HepG2 (cell line): ENCODE measurements at regions not wholly inside any gene's neighbourhood (a gene's known extent, or its start where the extent isn't known, plus 50 kb on each side); places are given as distances from the start of the nearest gene placed in this dataset.

Experiments used
- ADNP ChIP-seq: sonication (generic); formaldehyde crosslinking; IDR thresholded peaks from 2 replicates; pipeline ENCODE4 v1.4.0; 2020; ENCODE audit warnings: missing genetic modification reagents
- CCAR2 ChIP-seq: fragments of 200-400 bp; formaldehyde crosslinking; optimal IDR thresholded peaks from 2 replicates; pipeline ENCODE3; 2018; ENCODE audit warnings: low read depth, mild to moderate bottlenecking, low read length, moderate library complexity
- ESRRA ChIP-seq: sonication (generic); formaldehyde crosslinking; IDR thresholded peaks from 2 replicates; pipeline ENCODE4 v1.5.1; 2020; ENCODE audit warnings: mild to moderate bottlenecking, low read depth, missing genetic modification reagents
- GTF2F1 ChIP-seq: fragments of 150-350 bp; IDR thresholded peaks from 2 replicates; pipeline ENCODE4 v1.6.1; 2014; ENCODE audit warnings: low read length
- JARID2 ChIP-seq: sonication (generic); formaldehyde crosslinking; IDR thresholded peaks from 2 replicates; pipeline ENCODE4 v1.8.1; 2023; ENCODE audit warnings: missing genetic modification reagents, inconsistent platforms; ENCODE audit not compliant: insufficient replicate concordance
- NFIB ChIP-seq: sonication (generic); formaldehyde crosslinking; IDR thresholded peaks from 2 replicates; pipeline ENCODE4 v1.9.0; 2021; ENCODE audit warnings: missing genetic modification reagents, mild to moderate bottlenecking, borderline replicate concordance
- NR3C1 ChIP-seq: sonication (generic); formaldehyde crosslinking; IDR thresholded peaks from 2 replicates; pipeline ENCODE4 v1.4.0; 2020; ENCODE audit warnings: missing genetic modification reagents
- ONECUT2 ChIP-seq: sonication (generic); formaldehyde crosslinking; IDR thresholded peaks from 2 replicates; pipeline ENCODE4 v1.4.0; 2020; ENCODE audit warnings: missing genetic modification reagents
- SYNCRIP ChIP-seq: fragments of 200-400 bp; formaldehyde crosslinking; IDR thresholded peaks from 2 replicates; pipeline ENCODE4 v1.6.1; 2018; ENCODE audit warnings: mild to moderate bottlenecking, low read depth, low read length; ENCODE audit not compliant: insufficient read depth
- ZNF143 ChIP-seq: sonication (generic); formaldehyde crosslinking; IDR thresholded peaks from 2 replicates; pipeline ENCODE4 v1.4.0; 2020; ENCODE audit warnings: missing genetic modification reagents
- ZNF253 ChIP-seq: sonication (generic); formaldehyde crosslinking; IDR thresholded peaks from 2 replicates; pipeline ENCODE4 v1.8.0; 2022; ENCODE audit warnings: mild to moderate bottlenecking, missing genetic modification reagents, borderline replicate concordance
- ZNF333 ChIP-seq: sonication (generic); formaldehyde crosslinking; IDR thresholded peaks from 2 replicates; pipeline ENCODE4 v1.4.0; 2020; ENCODE audit warnings: mild to moderate bottlenecking, missing genetic modification reagents, borderline replicate concordance
- ZNF577 ChIP-seq: sonication (generic); formaldehyde crosslinking; IDR thresholded peaks from 2 replicates; pipeline ENCODE4 v1.4.0; 2020; ENCODE audit warnings: mild to moderate bottlenecking, low read depth, missing genetic modification reagents, borderline replicate concordance
- ZNF614 ChIP-seq: IDR thresholded peaks from 2 replicates; pipeline ENCODE4 v1.6.1; 2018; ENCODE audit warnings: missing biosample characterization, missing genetic modification reagents, inconsistent platforms, borderline replicate concordance
- TF ChIP-seq, protein P1 (sequence below): sonication (generic); formaldehyde crosslinking; IDR thresholded peaks from 2 replicates; pipeline ENCODE4 v1.4.0; 2020; ENCODE audit warnings: missing genetic modification reagents, mild to moderate bottlenecking, borderline replicate concordance
- TF ChIP-seq, protein P2 (sequence below): sonication (generic); formaldehyde crosslinking; IDR thresholded peaks from 2 replicates; pipeline ENCODE4 v1.8.0; 2022; ENCODE audit warnings: missing genetic modification reagents, low read depth, mild to moderate bottlenecking, borderline replicate concordance
- TF ChIP-seq, protein P3 (sequence below): sonication (generic); formaldehyde crosslinking; IDR thresholded peaks from 2 replicates; pipeline ENCODE4 v1.4.0; 2020; ENCODE audit warnings: missing genetic modification reagents
- TF ChIP-seq, protein P4 (sequence below): sonication (generic); formaldehyde crosslinking; conservative IDR thresholded peaks from 2 replicates; pipeline ENCODE4 v1.4.0; 2020; ENCODE audit warnings: mild to moderate bottlenecking, missing genetic modification reagents, moderate library complexity
- TF ChIP-seq, protein P5 (sequence below): sonication (generic); formaldehyde crosslinking; IDR thresholded peaks from 2 replicates; pipeline ENCODE4 v1.4.0; 2020; ENCODE audit warnings: missing genetic modification reagents

DNA sequence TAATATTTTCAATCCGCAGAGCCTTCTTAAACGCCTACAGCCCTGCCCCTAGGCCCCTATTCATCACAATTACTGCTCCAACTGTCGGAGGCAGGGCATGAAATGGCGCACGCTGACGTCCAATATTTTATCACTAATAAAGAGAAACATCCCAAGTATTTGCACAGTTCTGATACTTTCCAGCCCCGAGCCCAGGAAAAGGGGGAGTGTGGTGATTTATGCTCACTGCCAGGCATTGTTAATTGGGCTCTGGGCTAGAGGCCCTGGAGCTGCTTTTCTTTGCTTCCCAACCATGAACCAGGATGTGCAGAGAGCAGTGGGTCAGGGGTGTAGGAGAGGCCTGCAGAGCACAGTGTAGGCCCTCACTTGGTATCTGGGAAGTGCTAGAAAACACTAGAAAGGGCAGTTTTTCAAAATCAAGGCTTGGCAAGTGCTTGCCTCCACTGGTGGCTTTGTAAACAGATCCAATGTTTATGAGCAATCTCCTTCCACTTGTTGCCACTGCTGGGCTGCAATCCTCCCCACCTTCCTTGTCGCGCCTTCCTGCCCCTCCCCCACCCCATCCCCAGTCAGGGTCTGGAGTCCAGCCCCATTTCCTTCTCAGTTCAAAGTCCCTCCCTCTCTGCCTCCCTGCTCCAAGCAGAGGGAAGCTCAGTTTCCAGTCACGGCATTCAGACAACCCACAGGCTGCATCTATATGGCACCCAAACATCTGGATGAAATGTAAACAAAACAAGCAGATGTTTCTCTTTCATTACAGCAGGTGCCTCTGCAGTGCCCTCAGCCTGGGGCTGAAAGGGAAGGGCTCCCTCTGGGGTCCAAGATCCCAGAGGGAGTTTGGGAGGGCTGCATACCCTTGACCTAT lies 83.9 kb upstream of the PKDCC start (continued):
- TF ChIP-seq JARID2 (CRISPR knock-in tag) (no peak), ESRRA (CRISPR knock-in tag) (no peak), ZNF333 (CRISPR knock-in tag) (no peak), CCAR2 (no peak), GTF2F1 (no peak), ZNF614 (CRISPR knock-in tag) (no peak), NR3C1 (CRISPR knock-in tag) (no peak), ZNF143 (CRISPR knock-in tag) (no peak), ONECUT2 (CRISPR knock-in tag) (no peak), NFIB (CRISPR knock-in tag) (no peak), ADNP (CRISPR knock-in tag) (no peak), SYNCRIP (no peak), ZNF253 (CRISPR knock-in tag) (no peak), ZNF577 (CRISPR knock-in tag) (no peak)
- TF ChIP-seq, protein P1, sequence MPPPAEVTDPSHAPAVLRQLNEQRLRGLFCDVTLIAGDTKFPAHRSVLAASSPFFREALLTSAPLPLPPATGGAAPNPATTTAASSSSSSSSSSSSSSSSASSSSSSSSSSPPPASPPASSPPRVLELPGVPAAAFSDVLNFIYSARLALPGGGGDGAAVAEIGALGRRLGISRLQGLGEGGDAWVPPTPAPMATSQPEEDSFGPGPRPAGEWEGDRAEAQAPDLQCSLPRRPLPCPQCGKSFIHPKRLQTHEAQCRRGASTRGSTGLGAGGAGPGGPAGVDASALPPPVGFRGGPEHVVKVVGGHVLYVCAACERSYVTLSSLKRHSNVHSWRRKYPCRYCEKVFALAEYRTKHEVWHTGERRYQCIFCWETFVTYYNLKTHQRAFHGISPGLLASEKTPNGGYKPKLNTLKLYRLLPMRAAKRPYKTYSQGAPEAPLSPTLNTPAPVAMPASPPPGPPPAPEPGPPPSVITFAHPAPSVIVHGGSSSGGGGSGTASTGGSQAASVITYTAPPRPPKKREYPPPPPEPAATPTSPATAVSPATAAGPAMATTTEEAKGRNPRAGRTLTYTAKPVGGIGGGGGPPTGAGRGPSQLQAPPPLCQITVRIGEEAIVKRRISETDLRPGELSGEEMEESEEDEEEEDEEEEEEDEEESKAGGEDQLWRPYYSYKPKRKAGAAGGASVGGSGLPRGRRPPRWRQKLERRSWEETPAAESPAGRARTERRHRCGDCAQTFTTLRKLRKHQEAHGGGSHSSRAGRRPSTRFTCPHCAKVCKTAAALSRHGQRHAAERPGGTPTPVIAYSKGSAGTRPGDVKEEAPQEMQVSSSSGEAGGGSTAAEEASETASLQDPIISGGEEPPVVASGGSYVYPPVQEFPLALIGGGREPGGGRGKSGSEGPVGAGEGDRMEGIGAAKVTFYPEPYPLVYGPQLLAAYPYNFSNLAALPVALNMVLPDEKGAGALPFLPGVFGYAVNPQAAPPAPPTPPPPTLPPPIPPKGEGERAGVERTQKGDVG: no peak
- TF ChIP-seq, protein P2, sequence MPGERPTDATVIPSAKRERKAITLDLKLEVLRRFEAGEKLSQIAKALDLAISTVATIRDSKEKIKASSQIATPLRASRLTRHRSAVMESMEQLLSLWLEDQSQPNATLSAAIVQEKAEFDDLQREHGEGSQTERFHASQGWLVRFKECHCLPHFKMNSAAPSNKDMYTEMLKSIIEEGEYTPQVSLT: no peak
- TF ChIP-seq, protein P3, sequence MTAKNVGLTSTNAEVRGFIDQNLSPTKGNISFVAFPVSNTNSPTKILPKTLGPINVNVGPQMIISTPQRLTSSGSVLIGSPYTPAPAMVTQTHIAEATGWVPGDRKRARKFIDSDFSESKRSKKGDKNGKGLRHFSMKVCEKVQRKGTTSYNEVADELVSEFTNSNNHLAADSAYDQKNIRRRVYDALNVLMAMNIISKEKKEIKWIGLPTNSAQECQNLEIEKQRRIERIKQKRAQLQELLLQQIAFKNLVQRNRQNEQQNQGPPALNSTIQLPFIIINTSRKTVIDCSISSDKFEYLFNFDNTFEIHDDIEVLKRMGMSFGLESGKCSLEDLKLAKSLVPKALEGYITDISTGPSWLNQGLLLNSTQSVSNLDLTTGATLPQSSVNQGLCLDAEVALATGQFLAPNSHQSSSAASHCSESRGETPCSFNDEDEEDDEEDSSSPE (CRISPR knock-in tag): 0 out of 2 replicates have a peak, but pooled peaks have one; percentile 8
- TF ChIP-seq, protein P4, sequence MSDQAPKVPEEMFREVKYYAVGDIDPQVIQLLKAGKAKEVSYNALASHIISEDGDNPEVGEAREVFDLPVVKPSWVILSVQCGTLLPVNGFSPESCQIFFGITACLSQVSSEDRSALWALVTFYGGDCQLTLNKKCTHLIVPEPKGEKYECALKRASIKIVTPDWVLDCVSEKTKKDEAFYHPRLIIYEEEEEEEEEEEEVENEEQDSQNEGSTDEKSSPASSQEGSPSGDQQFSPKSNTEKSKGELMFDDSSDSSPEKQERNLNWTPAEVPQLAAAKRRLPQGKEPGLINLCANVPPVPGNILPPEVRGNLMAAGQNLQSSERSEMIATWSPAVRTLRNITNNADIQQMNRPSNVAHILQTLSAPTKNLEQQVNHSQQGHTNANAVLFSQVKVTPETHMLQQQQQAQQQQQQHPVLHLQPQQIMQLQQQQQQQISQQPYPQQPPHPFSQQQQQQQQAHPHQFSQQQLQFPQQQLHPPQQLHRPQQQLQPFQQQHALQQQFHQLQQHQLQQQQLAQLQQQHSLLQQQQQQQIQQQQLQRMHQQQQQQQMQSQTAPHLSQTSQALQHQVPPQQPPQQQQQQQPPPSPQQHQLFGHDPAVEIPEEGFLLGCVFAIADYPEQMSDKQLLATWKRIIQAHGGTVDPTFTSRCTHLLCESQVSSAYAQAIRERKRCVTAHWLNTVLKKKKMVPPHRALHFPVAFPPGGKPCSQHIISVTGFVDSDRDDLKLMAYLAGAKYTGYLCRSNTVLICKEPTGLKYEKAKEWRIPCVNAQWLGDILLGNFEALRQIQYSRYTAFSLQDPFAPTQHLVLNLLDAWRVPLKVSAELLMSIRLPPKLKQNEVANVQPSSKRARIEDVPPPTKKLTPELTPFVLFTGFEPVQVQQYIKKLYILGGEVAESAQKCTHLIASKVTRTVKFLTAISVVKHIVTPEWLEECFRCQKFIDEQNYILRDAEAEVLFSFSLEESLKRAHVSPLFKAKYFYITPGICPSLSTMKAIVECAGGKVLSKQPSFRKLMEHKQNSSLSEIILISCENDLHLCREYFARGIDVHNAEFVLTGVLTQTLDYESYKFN (CRISPR knock-in tag): peak; percentile 85
- TF ChIP-seq, protein P5, sequence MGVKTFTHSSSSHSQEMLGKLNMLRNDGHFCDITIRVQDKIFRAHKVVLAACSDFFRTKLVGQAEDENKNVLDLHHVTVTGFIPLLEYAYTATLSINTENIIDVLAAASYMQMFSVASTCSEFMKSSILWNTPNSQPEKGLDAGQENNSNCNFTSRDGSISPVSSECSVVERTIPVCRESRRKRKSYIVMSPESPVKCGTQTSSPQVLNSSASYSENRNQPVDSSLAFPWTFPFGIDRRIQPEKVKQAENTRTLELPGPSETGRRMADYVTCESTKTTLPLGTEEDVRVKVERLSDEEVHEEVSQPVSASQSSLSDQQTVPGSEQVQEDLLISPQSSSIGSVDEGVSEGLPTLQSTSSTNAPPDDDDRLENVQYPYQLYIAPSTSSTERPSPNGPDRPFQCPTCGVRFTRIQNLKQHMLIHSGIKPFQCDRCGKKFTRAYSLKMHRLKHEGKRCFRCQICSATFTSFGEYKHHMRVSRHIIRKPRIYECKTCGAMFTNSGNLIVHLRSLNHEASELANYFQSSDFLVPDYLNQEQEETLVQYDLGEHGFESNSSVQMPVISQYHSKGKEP (CRISPR knock-in tag): no peak
